Peyer's patch (tissue), 4 donors: ENCODE measurements at regions not wholly inside any gene's neighbourhood (a gene's known extent, or its start where the extent isn't known, plus 50 kb on each side); places are given as distances from the start of the nearest gene placed in this dataset.

Experiments
- CTCF ChIP-seq, 6 experiments: fragments of 450-650 bp in 4 of 6; fragments of 200-600 bp in 2 of 6; sonication (generic) in 1 of 6; IDR thresholded peaks; one replicate each; pipeline ENCODE4 v1.5.1; 2017 to 2019; ENCODE audit warnings: antibody characterized with exemption in 6 of 6, mild to moderate bottlenecking in 3 of 6, moderate library complexity in 1 of 6
- POLR2A ChIP-seq, 2 donors: fragments of 450-650 bp; IDR thresholded peaks; one replicate each; pipeline ENCODE4 v1.5.1; 2017; ENCODE audit warnings: antibody characterized with exemption in 2 of 2, mild to moderate bottlenecking in 2 of 2, moderate library complexity in 2 of 2

GRCh38 chr2:226187156-226187555 is 612.5 kb downstream of the IRS1 start:
- TF ChIP-seq POLR2A (IDR thresholded peaks at IDR 0.05) (no peak), CTCF (IDR thresholded peaks at IDR 0.05) (no peak)
